ENCODE measurements at regions not wholly inside any gene's neighbourhood (a gene's known extent, or its start where the extent isn't known, plus 50 kb on each side); places are given as distances from the start of the nearest gene placed in this dataset.

- TF ChIP-seq CTCF (IDR thresholded peaks at IDR 0.05 in 4 of 5, conservative IDR thresholded peaks at IDR 0.05 in 1 of 5) (no peak), POLR2A (IDR thresholded peaks at IDR 0.05) (no peak)
These were observed 231.2 kb upstream of the GSE1 start for GRCh38 chr16:85381738-85382592.
